PC-9 (cell line): ENCODE measurements at regions not wholly inside any gene's neighbourhood (a gene's known extent, or its start where the extent isn't known, plus 50 kb on each side); places are given as distances from the start of the nearest gene placed in this dataset.

Experiments
- BruUV-seq: library from RNA; stranded (reverse); fragments of 400-500 nt; replicated peaks from 2 replicates; lab custom pipeline; 2021; lab: Mats Ljungman, UMichigan
- CTCF ChIA-PET: fragments of 300-600 bp; sonication (Branson Sonifier 250); formaldehyde crosslinking; loops from one replicate; lab custom pipeline; 2022; ENCODE audit warnings: antibody characterized with exemption; lab: Charles Lee
- POLR2A ChIA-PET: fragments of 300-600 bp; sonication (Branson Sonifier 250); formaldehyde crosslinking; loops from one replicate; lab custom pipeline; 2022; ENCODE audit warnings: antibody characterized with exemption; ENCODE audit not compliant: unreplicated experiment; lab: Charles Lee
- DNase-seq, 2 experiments: peaks; one replicate each; pipeline versions ENCODE4 v3.0.0 to v3.0.0-alpha.2; 2015 to 2022; ENCODE audit warnings: mixed read lengths in 1 of 2
- H2AFZ ChIP-seq: fragments of 200-600 bp; sonication (generic); 2 replicates; pipeline ENCODE4 v1.8.1; 2017; ENCODE audit warnings: antibody characterized with exemption
- H3F3A ChIP-seq: fragments of 200-600 bp; sonication (generic); 2 replicates; pipeline ENCODE4 v1.8.1; 2017; ENCODE audit warnings: antibody characterized with exemption, mild to moderate bottlenecking, low read depth; ENCODE audit not compliant: insufficient read depth
- H3K27ac ChIP-seq: fragments of 200-600 bp; sonication (generic); 2 replicates; pipeline ENCODE4 v1.6.1; 2016; ENCODE audit warnings: mixed run types
- H3K27me3 ChIP-seq: fragments of 200-600 bp; sonication (generic); 2 replicates; pipeline ENCODE4 v1.6.1; 2016; ENCODE audit warnings: low read depth, mixed run types; ENCODE audit not compliant: insufficient read depth
- H3K36me3 ChIP-seq: fragments of 200-600 bp; sonication (generic); 2 replicates; pipeline ENCODE4 v1.6.1; 2016; ENCODE audit warnings: low read depth, mixed run types
- H3K4me1 ChIP-seq: fragments of 200-600 bp; sonication (generic); replicated peaks from 2 replicates; pipeline ENCODE4 v1.6.1; 2016; ENCODE audit warnings: mixed run types; ENCODE audit not compliant: insufficient read depth
- H3K4me2 ChIP-seq: fragments of 200-600 bp; sonication (generic); 2 replicates; pipeline ENCODE4 v1.6.1; 2017; ENCODE audit warnings: mixed run types
- H3K4me3 ChIP-seq: fragments of 200-600 bp; sonication (generic); 2 replicates; pipeline ENCODE4 v1.6.1; 2016; ENCODE audit warnings: mixed run types
- H3K79me2 ChIP-seq: fragments of 200-600 bp; sonication (generic); 2 replicates; pipeline ENCODE4 v1.6.1; 2017; ENCODE audit warnings: low read depth, mixed run types
- H3K9me2 ChIP-seq: fragments of 200-600 bp; sonication (generic); 2 replicates; pipeline ENCODE4 v1.8.1; 2017; ENCODE audit warnings: mild to moderate bottlenecking; ENCODE audit not compliant: insufficient read depth
- H3K9me3 ChIP-seq: fragments of 200-600 bp; sonication (generic); 2 replicates; pipeline ENCODE4 v1.8.1; 2016; ENCODE audit warnings: low read depth; ENCODE audit not compliant: insufficient read depth
- H4K20me1 ChIP-seq: fragments of 200-600 bp; sonication (generic); 2 replicates; pipeline ENCODE4 v1.8.1; 2017; ENCODE audit not compliant: insufficient read depth
- EZH2 ChIP-seq: fragments of 200-600 bp; sonication (generic); IDR thresholded peaks from 2 replicates; pipeline ENCODE4 v1.8.0; 2017; ENCODE audit warnings: antibody characterized with exemption, low read depth
- intact Hi-C: fragments of 100-400 bp; cut with micrococcal nuclease; formaldehyde crosslinking; loops from one replicate; pipeline ENCODE4 v1.10.0; 2022; ENCODE audit not compliant: unreplicated experiment
- TF ChIP-seq, protein P1 (sequence below): fragments of 200-600 bp; sonication (generic); conservative IDR thresholded peaks from 2 replicates; pipeline ENCODE4 v1.6.1; 2017; ENCODE audit warnings: mixed run types, antibody characterized with exemption, mild to moderate bottlenecking, moderate library complexity

DNA sequence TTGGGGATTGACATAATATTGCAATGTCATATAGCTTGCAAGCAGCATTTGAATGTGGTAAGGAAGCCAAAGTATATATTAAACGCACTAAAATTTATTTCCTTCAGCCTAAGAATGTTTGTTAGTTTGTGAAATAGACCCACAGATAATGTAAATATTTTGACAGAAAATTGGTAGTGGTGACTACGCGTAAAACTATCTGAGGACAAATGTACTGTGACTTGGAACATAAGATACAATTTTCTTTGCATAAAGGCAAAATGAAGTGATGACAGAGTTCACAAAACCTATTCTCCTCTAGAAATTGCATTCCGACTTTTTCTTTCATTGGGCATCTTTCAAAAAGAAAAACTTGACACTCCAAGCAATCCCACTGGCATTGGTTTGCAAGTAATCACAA lies 411.1 kb upstream of the LRATD1 start:
- Histone ChIP-seq H3F3A (no peaks in the 10 kb centered on the region), H3K9me2 (no peaks in the 10 kb centered on the region), H4K20me1 (no peaks in the 10 kb centered on the region), H3K4me3 (no peak overlapping the region), H3K27me3 (no peaks in the 10 kb centered on the region), H3K79me2 (no peaks in the 10 kb centered on the region), H3K4me2 (no peak overlapping the region), H3K9me3 (no peaks in the 10 kb centered on the region), H3K36me3 (no peaks in the 10 kb centered on the region), H3K4me1 (no peaks in the 10 kb centered on the region), H2AFZ (no peak overlapping the region), H3K27ac (no peak overlapping the region)
- no TSS peak for BruUV-seq
- ChIA-PET CTCF (no interaction called here), POLR2A (no interaction called here)
- DNase-seq: no peak
- TF ChIP-seq, protein P1, sequence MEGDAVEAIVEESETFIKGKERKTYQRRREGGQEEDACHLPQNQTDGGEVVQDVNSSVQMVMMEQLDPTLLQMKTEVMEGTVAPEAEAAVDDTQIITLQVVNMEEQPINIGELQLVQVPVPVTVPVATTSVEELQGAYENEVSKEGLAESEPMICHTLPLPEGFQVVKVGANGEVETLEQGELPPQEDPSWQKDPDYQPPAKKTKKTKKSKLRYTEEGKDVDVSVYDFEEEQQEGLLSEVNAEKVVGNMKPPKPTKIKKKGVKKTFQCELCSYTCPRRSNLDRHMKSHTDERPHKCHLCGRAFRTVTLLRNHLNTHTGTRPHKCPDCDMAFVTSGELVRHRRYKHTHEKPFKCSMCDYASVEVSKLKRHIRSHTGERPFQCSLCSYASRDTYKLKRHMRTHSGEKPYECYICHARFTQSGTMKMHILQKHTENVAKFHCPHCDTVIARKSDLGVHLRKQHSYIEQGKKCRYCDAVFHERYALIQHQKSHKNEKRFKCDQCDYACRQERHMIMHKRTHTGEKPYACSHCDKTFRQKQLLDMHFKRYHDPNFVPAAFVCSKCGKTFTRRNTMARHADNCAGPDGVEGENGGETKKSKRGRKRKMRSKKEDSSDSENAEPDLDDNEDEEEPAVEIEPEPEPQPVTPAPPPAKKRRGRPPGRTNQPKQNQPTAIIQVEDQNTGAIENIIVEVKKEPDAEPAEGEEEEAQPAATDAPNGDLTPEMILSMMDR: no peak
- TF ChIP-seq EZH2: no peak
- intact Hi-C loops: no loop called here

DNA sequence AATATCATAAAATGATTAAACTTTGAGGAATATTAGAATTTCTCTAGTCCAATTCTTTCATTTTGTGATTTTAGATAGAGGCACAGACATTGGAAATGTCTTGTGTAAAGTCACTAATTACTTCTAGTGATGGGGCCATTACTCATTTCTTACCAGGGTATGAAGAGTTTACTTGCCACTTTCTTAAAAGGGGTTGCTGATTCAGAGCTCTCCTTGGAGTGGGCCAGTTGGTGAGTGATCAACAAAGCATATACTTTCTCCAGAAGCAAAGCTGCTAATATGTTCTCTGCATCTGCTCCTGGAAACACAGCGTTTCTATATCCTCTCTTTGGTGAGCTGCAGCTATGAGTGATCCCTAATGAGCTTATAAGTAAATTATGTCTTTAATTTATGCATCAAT lies 408.9 kb upstream of the LRATD1 start:
- Histone ChIP-seq H3K79me2 (no peaks in the 10 kb centered on the region), H3F3A (no peaks in the 10 kb centered on the region), H3K9me3 (no peaks in the 10 kb centered on the region), H4K20me1 (no peaks in the 10 kb centered on the region), H3K9me2 (no peaks in the 10 kb centered on the region), H2AFZ (no peak overlapping the region), H3K4me1 (no peaks in the 10 kb centered on the region), H3K4me2 (no peak overlapping the region), H3K27me3 (no peaks in the 10 kb centered on the region), H3K4me3 (no peak overlapping the region), H3K36me3 (no peaks in the 10 kb centered on the region), H3K27ac (no peak overlapping the region)
- ChIA-PET POLR2A (no interaction called here), CTCF (no interaction called here)
- BruUV-seq: no TSS peak
- no peak for DNase-seq
- TF ChIP-seq EZH2: no peak
- TF ChIP-seq, protein P1: no peak
- intact Hi-C loops: no loop called here

DNA sequence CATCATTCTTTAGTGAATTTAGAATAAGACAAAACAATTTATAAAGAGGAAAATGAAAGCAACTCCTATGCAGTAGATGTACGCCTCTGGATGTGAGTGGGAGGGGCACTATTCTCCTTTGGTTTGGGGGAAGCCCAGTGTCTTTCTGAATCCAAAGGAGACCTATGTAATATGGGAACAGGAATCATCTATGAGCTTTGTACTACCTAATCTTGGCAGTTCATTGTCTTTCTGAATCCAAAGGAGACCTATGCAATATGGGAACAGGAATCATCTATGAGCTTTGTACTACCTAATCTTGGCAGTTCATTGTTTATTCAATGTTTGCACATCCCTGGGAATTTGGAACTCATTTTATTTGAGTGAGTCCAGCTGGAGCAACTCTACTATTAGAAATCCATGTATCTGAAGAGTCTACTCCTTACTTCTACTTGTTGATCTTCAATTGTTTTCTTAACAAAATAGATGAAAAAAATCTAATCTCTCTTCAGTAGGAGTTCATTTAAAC lies 401.1 kb upstream of the LRATD1 start:
- intact Hi-C loops: no loop called here
- no TSS peak for BruUV-seq
- H2AFZ ChIP-seq: no peak overlapping the region

More for the DNA sequence above, 401.1 kb upstream of the LRATD1 start:
- DNase-seq: no peak
- no peak overlapping the region for H3K4me2 ChIP-seq
- no peaks in the 10 kb centered on the region for H3K27me3 ChIP-seq
- no peaks in the 10 kb centered on the region for H3K9me2 ChIP-seq
- no peak overlapping the region for H3K4me3 ChIP-seq
- no peaks in the 10 kb centered on the region for H3K9me3 ChIP-seq
- no peaks in the 10 kb centered on the region for H3F3A ChIP-seq
- H3K36me3 ChIP-seq: no peaks in the 10 kb centered on the region
- no peaks in the 10 kb centered on the region for H3K4me1 ChIP-seq
- no peak overlapping the region for H3K27ac ChIP-seq
- H3K79me2 ChIP-seq: no peaks in the 10 kb centered on the region
- TF ChIP-seq, protein P1: no peak
- no peak for TF ChIP-seq EZH2
- no peaks in the 10 kb centered on the region for H4K20me1 ChIP-seq
- ChIA-PET CTCF (interaction anchor here (0.6 kb wide), 1 partner anchor 110 kb away, joined by 6 read pairs; no protein-coding TSS in a partner anchor), POLR2A (no interaction called here)
